Stimulated activated naive CD8-positive, alpha-beta T cell treated with anti-CD3 and anti-CD28 coated beads, Interleukin-15, amount 100 ng/mL, for 72 hours (primary cell): ENCODE measurements at regions not wholly inside any gene's neighbourhood (a gene's known extent, or its start where the extent isn't known, plus 50 kb on each side); places are given as distances from the start of the nearest gene placed in this dataset.
A peak's percentile ranks its signal among the peaks of the same experiment; 100 is the strongest.

Experiments
- ATAC-seq: fragments of 150-1000 bp; cut with Tn5 transposase; 2 replicates; pipeline ENCODE4 v1.10.0; 2021; ENCODE audit warnings: mild to moderate bottlenecking, moderate library complexity
- DNase-seq, 2 donors: peaks; one replicate each; pipeline ENCODE4 v3.0.0; 2021 to 2022
- H3K27ac Mint-ChIP-seq, 2 donors: one replicate each; pipeline ENCODE4 v1.8.0; 2022; ENCODE audit warnings: mild to moderate bottlenecking in 2 of 2, mixed read lengths in 2 of 2, moderate library complexity in 2 of 2
- H3K27me3 Mint-ChIP-seq: one replicate; pipeline ENCODE4 v1.8.0; 2022; ENCODE audit warnings: mixed read lengths
- H3K4me1 Mint-ChIP-seq: one replicate; pipeline ENCODE4 v1.8.0; 2022; ENCODE audit warnings: mild to moderate bottlenecking, mixed read lengths
- H3K4me3 Mint-ChIP-seq, 2 donors: one replicate each; pipeline ENCODE4 v1.8.0; 2022; ENCODE audit warnings: mild to moderate bottlenecking in 2 of 2, mixed read lengths in 2 of 2, moderate library complexity in 1 of 2
- H3K9me3 Mint-ChIP-seq, 2 donors: one replicate each; pipeline ENCODE4 v1.8.0; 2022; ENCODE audit warnings: mixed read lengths in 2 of 2

DNA sequence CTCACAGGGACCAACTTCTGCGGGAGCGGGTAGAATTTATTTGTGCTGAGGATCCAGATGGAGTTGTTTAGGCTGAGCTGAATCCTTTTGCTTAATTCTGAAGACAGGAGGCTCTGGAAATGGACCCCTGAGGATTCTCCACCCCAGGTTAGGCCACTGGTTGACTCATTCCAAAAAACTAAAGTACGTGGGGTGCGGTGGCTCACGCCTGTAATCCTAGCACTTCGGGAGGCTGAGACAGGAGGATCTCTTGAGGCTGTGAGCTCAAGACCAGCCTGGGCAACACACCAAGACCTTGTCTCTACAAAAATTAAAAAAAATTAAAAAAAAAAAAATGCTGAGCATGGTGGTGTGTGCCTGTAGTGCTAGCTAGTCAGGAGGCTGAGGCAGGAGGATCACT is 76.3 kb upstream of the MAP1LC3B2 start:
- ATAC-seq = no peak
- H3K27me3 Mint-ChIP-seq = no peaks in the 10 kb centered on the region
- H3K4me1 Mint-ChIP-seq = peaks cover 6% of the 10 kb centered on the region
- no peak for DNase-seq
- H3K4me3 Mint-ChIP-seq = no peak overlapping the region
- no peak overlapping the region for H3K27ac Mint-ChIP-seq
- H3K9me3 Mint-ChIP-seq = peaks cover 6 to 19% of the 10 kb centered on the region in 2 donors

DNA sequence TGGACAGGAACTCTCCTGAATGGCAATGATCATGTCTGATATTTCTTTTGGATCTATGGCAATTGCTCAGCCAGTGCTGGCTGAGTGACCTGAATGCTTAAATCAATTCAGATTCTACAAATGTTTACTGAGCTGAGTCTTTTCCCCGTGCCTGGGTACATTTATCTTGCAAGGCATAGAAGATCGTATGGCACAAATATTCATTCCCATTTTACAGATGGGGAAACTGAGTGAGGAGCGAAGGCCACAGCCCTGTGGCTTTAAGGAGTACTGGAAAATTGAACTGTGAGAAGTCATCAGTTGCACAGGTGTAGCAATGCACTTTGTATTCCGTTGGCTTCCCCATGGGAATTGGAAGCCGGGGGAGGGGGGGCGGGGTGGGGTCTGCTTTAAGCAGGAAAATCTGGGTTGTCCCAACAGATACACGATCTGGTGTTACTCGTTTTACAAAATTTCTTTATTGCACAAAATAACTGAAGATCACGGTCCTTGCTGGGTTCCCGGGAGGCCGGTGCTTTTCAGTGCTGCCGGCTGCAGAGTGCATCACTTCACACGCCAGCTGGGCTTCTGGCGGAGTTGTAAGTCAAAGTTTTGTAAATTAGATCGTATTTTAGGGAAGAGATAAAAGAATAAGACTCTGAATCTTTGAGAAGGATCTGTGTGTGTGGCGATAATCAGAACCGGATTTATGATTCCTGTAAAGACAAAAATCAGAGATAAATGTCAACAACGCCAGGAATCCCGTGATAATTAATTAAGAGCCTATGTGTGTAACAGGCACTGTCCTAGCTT is 75.0 kb upstream of the MAP1LC3B2 start:
- peaks cover 6% of the 10 kb centered on the region for H3K4me1 Mint-ChIP-seq
- peaks cover 14 to 21% of the 10 kb centered on the region in 2 donors for H3K9me3 Mint-ChIP-seq
- no peak for DNase-seq
- no peaks in the 10 kb centered on the region for H3K27me3 Mint-ChIP-seq
- H3K4me3 Mint-ChIP-seq = no peak overlapping the region
- no peak for ATAC-seq
- H3K27ac Mint-ChIP-seq = no peak overlapping the region

- Mint-ChIP-seq H3K4me1 (peaks cover 6% of the 10 kb centered on the region), H3K27me3 (no peaks in the 10 kb centered on the region), H3K27ac (peak overlapping the region in 1 of 2 donors; percentile 74), H3K9me3 (peaks cover 14 to 21% of the 10 kb centered on the region in 2 donors), H3K4me3 (no peak overlapping the region)
- ATAC-seq (no peak), DNase-seq (no peak)
These were observed 74.4 kb upstream of the MAP1LC3B2 start for GRCh38 chr12:116484807-116485206.

GRCh38 chr12:116489116-116489515 is 70.1 kb upstream of the MAP1LC3B2 start:
- Mint-ChIP-seq H3K27ac (no peak overlapping the region), H3K27me3 (no peaks in the 10 kb centered on the region)

GRCh38 chr12:116490471-116490870 is 68.7 kb upstream of the MAP1LC3B2 start:
- Mint-ChIP-seq H3K4me3 (no peak overlapping the region), H3K4me1 (no peaks in the 10 kb centered on the region), H3K9me3 (peaks cover 14 to 28% of the 10 kb centered on the region in 2 donors), H3K27ac (no peak overlapping the region), H3K27me3 (no peaks in the 10 kb centered on the region)
- DNase-seq = no peak
- no peak for ATAC-seq

More at GRCh38 chr12:116489116-116489515, 70.1 kb upstream of the MAP1LC3B2 start:
- H3K4me3 Mint-ChIP-seq = no peak overlapping the region
- no peak for DNase-seq
- H3K9me3 Mint-ChIP-seq = peaks cover 14 to 28% of the 10 kb centered on the region in 2 donors
- ATAC-seq = no peak
- no peaks in the 10 kb centered on the region for H3K4me1 Mint-ChIP-seq

- no peak for DNase-seq
These were observed 66.4 kb upstream of the MAP1LC3B2 start for GRCh38 chr12:116492703-116493324.

GRCh38 chr12:116495260-116495659 is 63.9 kb upstream of the MAP1LC3B2 start:
- Mint-ChIP-seq H3K27ac (no peak overlapping the region), H3K4me3 (no peak overlapping the region), H3K4me1 (no peaks in the 10 kb centered on the region), H3K9me3 (peaks cover 0 to 7% of the 10 kb centered on the region in 2 donors), H3K27me3 (no peaks in the 10 kb centered on the region)
- ATAC-seq (no peak), DNase-seq (no peak)

More at GRCh38 chr12:116492703-116493324, 66.4 kb upstream of the MAP1LC3B2 start:
- ATAC-seq = no peak
- no peaks in the 10 kb centered on the region for H3K27me3 Mint-ChIP-seq
- no peaks in the 10 kb centered on the region for H3K4me1 Mint-ChIP-seq
- no peak overlapping the region for H3K27ac Mint-ChIP-seq
- peaks cover 8 to 16% of the 10 kb centered on the region in 2 donors for H3K9me3 Mint-ChIP-seq
- H3K4me3 Mint-ChIP-seq = no peak overlapping the region

GRCh38 chr12:116497051-116497591 is 62.1 kb upstream of the MAP1LC3B2 start:
- Mint-ChIP-seq H3K27ac (peak overlapping the region in 1 of 2 donors; percentile 27), H3K9me3 (peaks cover 0 to 7% of the 10 kb centered on the region in 2 donors), H3K4me3 (no peak overlapping the region), H3K27me3 (no peaks in the 10 kb centered on the region), H3K4me1 (no peaks in the 10 kb centered on the region)
- DNase-seq (no peak), ATAC-seq (no peak)

DNA sequence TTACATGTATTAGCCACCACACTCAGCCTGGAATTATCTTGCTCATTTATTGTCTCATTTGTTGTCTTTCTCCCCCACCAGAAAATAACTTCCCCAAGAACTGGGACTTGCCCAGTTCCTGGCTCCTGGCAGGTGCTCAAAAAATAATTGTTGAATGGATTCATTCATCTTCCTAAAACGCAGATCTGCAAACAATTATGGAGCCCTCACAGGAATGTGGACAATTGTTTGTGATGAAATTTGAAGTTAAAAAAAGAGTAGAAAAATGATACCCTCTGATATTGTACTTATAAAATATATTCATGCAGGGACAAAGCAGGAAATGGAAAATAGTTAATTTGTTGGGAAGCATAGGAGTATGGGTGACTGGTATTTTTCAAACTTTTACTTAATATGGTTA is 60.7 kb upstream of the MAP1LC3B2 start:
- H3K4me3 Mint-ChIP-seq = no peak overlapping the region
- no peaks in the 10 kb centered on the region for H3K4me1 Mint-ChIP-seq
- H3K27me3 Mint-ChIP-seq = no peaks in the 10 kb centered on the region
- no peak overlapping the region for H3K27ac Mint-ChIP-seq
- DNase-seq (no peak), ATAC-seq (no peak)
- no peaks in the 10 kb centered on the region for H3K9me3 Mint-ChIP-seq

DNA sequence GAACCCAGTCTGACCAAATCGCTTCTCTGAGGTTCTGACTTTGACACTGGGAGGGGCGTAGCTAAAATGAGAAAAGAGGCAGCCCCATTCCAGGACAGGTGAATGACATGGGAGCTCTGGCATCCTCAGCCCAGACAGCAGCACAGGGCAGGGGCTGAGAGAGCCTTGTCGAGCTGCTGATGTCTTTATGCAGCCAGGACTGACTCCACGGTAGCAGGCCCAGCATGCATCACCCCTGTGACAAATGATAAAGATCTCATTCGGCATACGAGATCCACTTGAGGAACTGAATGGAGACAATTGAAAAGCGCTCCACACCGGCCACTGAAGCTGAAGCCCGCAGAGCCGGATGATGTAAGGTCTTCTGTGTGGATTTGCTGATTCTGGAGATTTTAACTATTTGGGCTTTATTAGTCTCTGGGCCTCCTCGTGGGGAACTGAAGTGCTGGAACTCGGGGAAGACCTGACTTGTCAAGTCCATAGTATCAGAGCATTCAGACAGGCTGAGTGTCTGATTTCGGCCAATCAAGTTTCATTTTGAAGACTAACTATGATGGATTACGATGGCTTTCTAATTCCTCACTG is 56.9 kb upstream of the MAP1LC3B2 start:
- H3K4me1 Mint-ChIP-seq = no peaks in the 10 kb centered on the region
- H3K4me3 Mint-ChIP-seq = no peak overlapping the region
- no peak overlapping the region for H3K27ac Mint-ChIP-seq
- H3K27me3 Mint-ChIP-seq = peaks cover 8% of the 10 kb centered on the region
- DNase-seq = no peak
- ATAC-seq = no peak
- H3K9me3 Mint-ChIP-seq = no peaks in the 10 kb centered on the region

DNA sequence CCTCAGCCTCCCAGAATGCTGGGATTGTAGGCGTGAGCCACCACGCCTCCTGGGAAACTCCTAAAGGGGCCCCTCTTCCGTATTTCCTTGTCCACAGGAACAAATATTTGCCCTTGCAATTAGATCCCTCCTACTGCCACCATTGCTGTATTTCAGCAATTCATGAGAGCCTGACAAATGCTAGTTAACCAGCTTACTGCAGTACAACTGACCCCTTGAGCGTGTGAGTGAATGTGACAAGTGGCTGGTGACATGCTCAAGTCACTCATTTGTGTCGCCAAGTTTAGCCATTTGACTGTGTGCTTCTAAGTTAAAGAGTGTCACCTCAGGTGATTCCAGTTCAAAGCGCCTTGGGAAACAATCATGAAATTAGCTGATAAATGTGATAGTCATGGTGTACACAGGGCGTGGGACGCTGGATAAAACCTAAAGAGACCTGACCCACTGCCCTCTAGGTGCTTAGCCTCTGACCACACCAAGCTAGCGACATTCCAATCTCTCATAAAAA is 56.1 kb upstream of the MAP1LC3B2 start:
- Mint-ChIP-seq H3K9me3 (no peaks in the 10 kb centered on the region), H3K27ac (peak overlapping the region in 1 of 2 donors; percentile 33), H3K4me3 (no peak overlapping the region), H3K27me3 (peaks cover 12% of the 10 kb centered on the region), H3K4me1 (peaks cover 4% of the 10 kb centered on the region)
- ATAC-seq (no peak), DNase-seq (no peak)

- peaks cover 23% of the 10 kb centered on the region for H3K27me3 Mint-ChIP-seq
- no peak overlapping the region for H3K4me3 Mint-ChIP-seq
- ATAC-seq = no peak
- no peak overlapping the region for H3K27ac Mint-ChIP-seq
- no peak for DNase-seq
- H3K4me1 Mint-ChIP-seq = peaks cover 13% of the 10 kb centered on the region
- no peaks in the 10 kb centered on the region for H3K9me3 Mint-ChIP-seq
These were observed 54.7 kb upstream of the MAP1LC3B2 start for GRCh38 chr12:116504438-116504837.

DNA sequence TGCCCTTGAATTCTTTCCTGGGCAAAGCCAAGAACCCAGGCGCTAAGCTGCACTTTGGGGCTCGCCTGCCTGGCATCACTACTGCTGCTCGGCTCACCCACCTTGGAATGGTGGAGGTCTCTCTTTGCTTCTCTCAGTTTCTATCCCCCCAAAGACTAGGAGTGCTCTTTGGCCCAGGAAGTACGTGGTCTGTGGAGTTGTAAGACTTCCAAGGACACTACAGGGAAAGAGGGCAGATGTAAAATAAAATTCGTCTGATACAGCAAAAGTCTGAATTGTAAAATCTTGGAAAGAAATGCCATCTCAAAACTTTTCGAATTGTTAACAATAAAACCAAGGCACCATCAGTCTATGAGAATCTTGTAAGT is 52.5 kb upstream of the MAP1LC3B2 start:
- H3K27me3 Mint-ChIP-seq = peaks cover 23% of the 10 kb centered on the region
- H3K9me3 Mint-ChIP-seq = no peaks in the 10 kb centered on the region
- no peak for DNase-seq
- no peak overlapping the region for H3K27ac Mint-ChIP-seq
- no peak for ATAC-seq
- H3K4me3 Mint-ChIP-seq = no peak overlapping the region
- H3K4me1 Mint-ChIP-seq = peaks cover 13% of the 10 kb centered on the region

- peak overlapping the region; percentile 57 to 78 for H3K4me3 Mint-ChIP-seq
- no peaks in the 10 kb centered on the region for H3K9me3 Mint-ChIP-seq
- ATAC-seq (peak; percentile 78), DNase-seq (peak in 1 of 2 donors; percentile 23)
- no peak overlapping the region for H3K27ac Mint-ChIP-seq
- peaks cover 23% of the 10 kb centered on the region for H3K27me3 Mint-ChIP-seq
- peaks cover 13% of the 10 kb centered on the region for H3K4me1 Mint-ChIP-seq
These were observed 50.7 kb upstream of the MAP1LC3B2 start for GRCh38 chr12:116508145-116509121.
